Central memory CD8-positive, alpha-beta T cell (primary cell): ENCODE measurements at regions not wholly inside any gene's neighbourhood (a gene's known extent, or its start where the extent isn't known, plus 50 kb on each side); places are given as distances from the start of the nearest gene placed in this dataset.

Experiments used
- ATAC-seq: fragments of 150-1000 bp; cut with Tn5 transposase; replicated peaks from 2 replicates; pipeline ENCODE4 v1.10.0; 2022; ENCODE audit warnings: mild to moderate bottlenecking, moderate FRiP score, moderate number of reproducible peaks; ENCODE audit not compliant: poor library complexity, severe bottlenecking; ENCODE audit errors: extremely low read depth
- DNase-seq, 2 donors: peaks; one replicate each; pipeline ENCODE4 v3.0.0; 2021; ENCODE audit warnings: low spot score in 2 of 2
- H3K27ac Mint-ChIP-seq: one replicate; pipeline ENCODE4 v1.8.0; 2022; ENCODE audit warnings: low read depth, mild to moderate bottlenecking, moderate library complexity, mixed read lengths
- H3K27me3 Mint-ChIP-seq: one replicate; pipeline ENCODE4 v1.8.0; 2022; ENCODE audit warnings: mixed read lengths
- H3K36me3 Mint-ChIP-seq: one replicate; pipeline ENCODE4 v1.8.0; 2022; ENCODE audit warnings: mild to moderate bottlenecking, moderate library complexity, mixed read lengths; ENCODE audit not compliant: insufficient read depth
- H3K4me1 Mint-ChIP-seq: one replicate; pipeline ENCODE4 v1.8.0; 2022; ENCODE audit warnings: mixed read lengths
- H3K4me3 Mint-ChIP-seq: one replicate; pipeline ENCODE4 v1.8.0; 2022; ENCODE audit warnings: mild to moderate bottlenecking, moderate library complexity, mixed read lengths
- H3K9me3 Mint-ChIP-seq: one replicate; pipeline ENCODE4 v1.8.0; 2022; ENCODE audit warnings: mixed read lengths

GRCh38 chr4:62960415-62960814 lies 1448.8 kb downstream of the TECRL start:
- DNase-seq (no peak), ATAC-seq (no peak)
- peaks cover 14% of the 10 kb centered on the region for H3K9me3 Mint-ChIP-seq
- no peak overlapping the region for H3K27ac Mint-ChIP-seq
- no peaks in the 10 kb centered on the region for H3K27me3 Mint-ChIP-seq
- H3K4me1 Mint-ChIP-seq = no peaks in the 10 kb centered on the region
- no peak overlapping the region for H3K4me3 Mint-ChIP-seq
- no peaks in the 10 kb centered on the region for H3K36me3 Mint-ChIP-seq

GRCh38 chr4:62953752-62954151 lies 1455.5 kb downstream of the TECRL start:
- no peak overlapping the region for H3K27ac Mint-ChIP-seq
- DNase-seq = no peak

GRCh38 chr4:62952366-62952765 lies 1456.9 kb downstream of the TECRL start:
- H3K9me3 Mint-ChIP-seq = no peaks in the 10 kb centered on the region
- ATAC-seq (no peak), DNase-seq (no peak)
- no peaks in the 10 kb centered on the region for H3K27me3 Mint-ChIP-seq
- H3K27ac Mint-ChIP-seq = no peak overlapping the region
- H3K4me1 Mint-ChIP-seq = no peaks in the 10 kb centered on the region
- no peaks in the 10 kb centered on the region for H3K36me3 Mint-ChIP-seq
- no peak overlapping the region for H3K4me3 Mint-ChIP-seq

More at GRCh38 chr4:62953752-62954151, 1455.5 kb downstream of the TECRL start:
- Mint-ChIP-seq H3K9me3 (no peaks in the 10 kb centered on the region), H3K36me3 (no peaks in the 10 kb centered on the region), H3K27me3 (no peaks in the 10 kb centered on the region), H3K4me1 (no peaks in the 10 kb centered on the region), H3K4me3 (no peak overlapping the region)
- ATAC-seq = no peak

GRCh38 chr4:62948108-62948507 lies 1461.1 kb downstream of the TECRL start:
- Mint-ChIP-seq H3K27ac (no peak overlapping the region), H3K4me3 (no peak overlapping the region), H3K4me1 (no peaks in the 10 kb centered on the region), H3K36me3 (no peaks in the 10 kb centered on the region), H3K27me3 (no peaks in the 10 kb centered on the region), H3K9me3 (peaks cover 17% of the 10 kb centered on the region)
- ATAC-seq (no peak), DNase-seq (no peak)

GRCh38 chr4:62940229-62940628 lies 1469.0 kb downstream of the TECRL start:
- H3K36me3 Mint-ChIP-seq = no peaks in the 10 kb centered on the region
- no peak overlapping the region for H3K4me3 Mint-ChIP-seq
- peaks cover 33% of the 10 kb centered on the region for H3K9me3 Mint-ChIP-seq
- H3K27me3 Mint-ChIP-seq = no peaks in the 10 kb centered on the region
- ATAC-seq = no peak
- no peak overlapping the region for H3K27ac Mint-ChIP-seq
- no peaks in the 10 kb centered on the region for H3K4me1 Mint-ChIP-seq
- DNase-seq = no peak

GRCh38 chr4:62930884-62931283 lies 1478.4 kb downstream of the TECRL start:
- H3K36me3 Mint-ChIP-seq = no peaks in the 10 kb centered on the region
- H3K4me1 Mint-ChIP-seq = no peaks in the 10 kb centered on the region
- no peak overlapping the region for H3K4me3 Mint-ChIP-seq
- DNase-seq = no peak
- H3K27ac Mint-ChIP-seq = no peak overlapping the region
- no peaks in the 10 kb centered on the region for H3K27me3 Mint-ChIP-seq
- ATAC-seq = no peak
- H3K9me3 Mint-ChIP-seq = peaks cover 44% of the 10 kb centered on the region

GRCh38 chr4:62928483-62928882 lies 1480.8 kb downstream of the TECRL start:
- DNase-seq (no peak), ATAC-seq (no peak)
- H3K4me1 Mint-ChIP-seq = no peaks in the 10 kb centered on the region
- H3K27ac Mint-ChIP-seq = no peak overlapping the region
- H3K27me3 Mint-ChIP-seq = no peaks in the 10 kb centered on the region
- H3K4me3 Mint-ChIP-seq = no peak overlapping the region
- no peaks in the 10 kb centered on the region for H3K36me3 Mint-ChIP-seq
- peaks cover 35% of the 10 kb centered on the region for H3K9me3 Mint-ChIP-seq

- no peak for DNase-seq
- H3K4me3 Mint-ChIP-seq = no peak overlapping the region
- H3K4me1 Mint-ChIP-seq = no peaks in the 10 kb centered on the region
- no peaks in the 10 kb centered on the region for H3K36me3 Mint-ChIP-seq
- no peaks in the 10 kb centered on the region for H3K27me3 Mint-ChIP-seq
- H3K27ac Mint-ChIP-seq = no peak overlapping the region
- H3K9me3 Mint-ChIP-seq = peaks cover 36% of the 10 kb centered on the region
- no peak for ATAC-seq
Observed at GRCh38 chr4:62927574-62927973, 1481.7 kb downstream of the TECRL start.

- H3K9me3 Mint-ChIP-seq = peaks cover 17% of the 10 kb centered on the region
- no peak overlapping the region for H3K4me3 Mint-ChIP-seq
- H3K27me3 Mint-ChIP-seq = no peaks in the 10 kb centered on the region
- no peaks in the 10 kb centered on the region for H3K36me3 Mint-ChIP-seq
- ATAC-seq = peak; percentile 14
- H3K4me1 Mint-ChIP-seq = no peaks in the 10 kb centered on the region
- DNase-seq = no peak
- no peak overlapping the region for H3K27ac Mint-ChIP-seq
Observed at GRCh38 chr4:62923783-62924182, 1485.5 kb downstream of the TECRL start.

GRCh38 chr4:62917649-62918048 lies 1491.6 kb downstream of the TECRL start:
- no peak for DNase-seq
- Mint-ChIP-seq H3K4me3 (no peak overlapping the region), H3K27ac (no peak overlapping the region), H3K36me3 (no peaks in the 10 kb centered on the region), H3K27me3 (no peaks in the 10 kb centered on the region), H3K4me1 (no peaks in the 10 kb centered on the region), H3K9me3 (peaks cover 10% of the 10 kb centered on the region)
- no peak for ATAC-seq

- H3K27ac Mint-ChIP-seq = no peak overlapping the region
- no peak for DNase-seq
- no peak for ATAC-seq
Observed at GRCh38 chr4:62914758-62915157, 1494.5 kb downstream of the TECRL start.

GRCh38 chr4:62913065-62913464 lies 1496.2 kb downstream of the TECRL start:
- Mint-ChIP-seq H3K27ac (no peak overlapping the region), H3K27me3 (no peaks in the 10 kb centered on the region), H3K4me3 (no peak overlapping the region), H3K4me1 (no peaks in the 10 kb centered on the region), H3K36me3 (no peaks in the 10 kb centered on the region), H3K9me3 (peaks cover 21% of the 10 kb centered on the region)
- no peak for DNase-seq
- ATAC-seq = no peak

More at GRCh38 chr4:62914758-62915157, 1494.5 kb downstream of the TECRL start:
- Mint-ChIP-seq H3K27me3 (no peaks in the 10 kb centered on the region), H3K4me1 (no peaks in the 10 kb centered on the region), H3K4me3 (no peak overlapping the region), H3K36me3 (no peaks in the 10 kb centered on the region), H3K9me3 (peaks cover 21% of the 10 kb centered on the region)

GRCh38 chr4:62912531-62912930 lies 1496.7 kb downstream of the TECRL start:
- peaks cover 21% of the 10 kb centered on the region for H3K9me3 Mint-ChIP-seq
- H3K4me3 Mint-ChIP-seq = no peak overlapping the region
- H3K27ac Mint-ChIP-seq = no peak overlapping the region
- no peak for ATAC-seq
- DNase-seq = no peak
- no peaks in the 10 kb centered on the region for H3K36me3 Mint-ChIP-seq
- no peaks in the 10 kb centered on the region for H3K4me1 Mint-ChIP-seq
- H3K27me3 Mint-ChIP-seq = no peaks in the 10 kb centered on the region

- no peaks in the 10 kb centered on the region for H3K27me3 Mint-ChIP-seq
- H3K9me3 Mint-ChIP-seq = peaks cover 18% of the 10 kb centered on the region
- no peaks in the 10 kb centered on the region for H3K36me3 Mint-ChIP-seq
- no peak for ATAC-seq
- H3K4me3 Mint-ChIP-seq = no peak overlapping the region
- no peaks in the 10 kb centered on the region for H3K4me1 Mint-ChIP-seq
- H3K27ac Mint-ChIP-seq = no peak overlapping the region
- no peak for DNase-seq
Observed at GRCh38 chr4:62909238-62909637, 1500.0 kb downstream of the TECRL start.
